ENCODE measurements at regions not wholly inside any gene's neighbourhood (a gene's known extent, or its start where the extent isn't known, plus 50 kb on each side); places are given as distances from the start of the nearest gene placed in this dataset.

DNA sequence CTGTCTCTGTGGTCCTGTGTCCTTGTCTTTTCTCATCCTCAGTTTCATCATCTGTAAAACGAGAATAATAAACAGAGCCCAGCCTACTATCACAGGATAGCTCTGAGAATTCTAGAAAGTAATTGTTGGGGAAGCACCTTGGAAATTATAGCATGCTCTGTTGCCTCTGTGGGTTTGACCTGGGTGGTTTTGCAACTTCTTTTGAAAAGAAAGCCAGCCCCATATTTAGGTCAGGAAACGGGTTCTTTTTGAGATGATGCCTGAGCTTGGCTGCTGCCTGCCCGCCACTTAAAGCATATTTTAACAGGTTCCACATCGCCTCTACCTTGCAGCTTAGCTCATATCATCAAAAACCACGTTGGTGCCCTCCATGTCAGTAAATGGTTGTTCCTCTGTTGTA, 111.1 kb downstream of the TLR4 start (continued):
- TF ChIP-seq CTCF (conservative IDR thresholded peaks at IDR 0.05; ENCODE audit: low read depth in 2 of 2) (no peak), NANOG (IDR thresholded peaks at IDR 0.05; ENCODE audit: borderline replicate concordance) (no peak), ZNF331 (CRISPR knock-in tag; IDR thresholded peaks at IDR 0.05; ENCODE audit: low read depth) (no peak), ETS1 (IDR thresholded peaks at IDR 0.05) (no peak), EZH2phosphoT487 (IDR thresholded peaks at IDR 0.05; ENCODE audit: unreplicated experiment) (no peak)

GRCh38 chr9:117815948-117816347, 111.7 kb downstream of the TLR4 start:
- Histone ChIP-seq H3K79me2 (replicated peaks; ENCODE audit: insufficient read depth) (no peaks in the 10 kb centered on the region), H4K20me1 (replicated peaks; ENCODE audit: insufficient read depth) (no peaks in the 10 kb centered on the region), H3K4me1 (ENCODE audit: insufficient read depth) (peaks cover 6% of the 10 kb centered on the region; the same call in 1 of the 2 replicates), H3F3A (replicated peaks; ENCODE audit: low read depth) (no peaks in the 10 kb centered on the region), H3K4me3 (no peak overlapping the region), H2AFZ (peak overlapping the region; percentile 23; the same call in 1 of the 2 replicates), H3K27ac (ENCODE audit: low read depth) (no peak overlapping the region), H3K27me3 (ENCODE audit: insufficient read depth) (no peaks in the 10 kb centered on the region), H3K36me3 (ENCODE audit: insufficient read depth) (no peaks in the 10 kb centered on the region), H3K4me2 (no peak overlapping the region), H3K9me2 (ENCODE audit: insufficient read depth) (no peaks in the 10 kb centered on the region)
- Mint-ChIP-seq H3K27ac (no peak overlapping the region), H3K27me3 (ENCODE audit: insufficient read depth, low read depth, poor library complexity) (no peaks in the 10 kb centered on the region), H3K36me3 (ENCODE audit: low read depth) (no peaks in the 10 kb centered on the region), H3K9me3 (peaks cover 36% of the 10 kb centered on the region), H3K4me1 (no peaks in the 10 kb centered on the region), H3K4me3 (no peak overlapping the region)
- no peak for DNase-seq (ENCODE audit: low spot score)
- no peak for ATAC-seq
- no peak for TF ChIP-seq ZNF114 (CRISPR knock-in tag; IDR thresholded peaks at IDR 0.05)
- no peak for TF ChIP-seq CTCF (conservative IDR thresholded peaks at IDR 0.05; ENCODE audit: low read depth in 2 of 2)
- TF ChIP-seq POLR2AphosphoS5 (IDR thresholded peaks at IDR 0.05; ENCODE audit: low read depth): no peak
- no peak for TF ChIP-seq ZNF331 (CRISPR knock-in tag; IDR thresholded peaks at IDR 0.05; ENCODE audit: low read depth)
- no peak for TF ChIP-seq STAT1 (IDR thresholded peaks at IDR 0.05; ENCODE audit: unreplicated experiment)
- TF ChIP-seq NANOG (IDR thresholded peaks at IDR 0.05; ENCODE audit: borderline replicate concordance): no peak
- no peak for TF ChIP-seq ETS1 (IDR thresholded peaks at IDR 0.05)
- no peak for TF ChIP-seq REST (IDR thresholded peaks at IDR 0.05; ENCODE audit: unreplicated experiment)
- TF ChIP-seq EZH2 (IDR thresholded peaks at IDR 0.05; ENCODE audit: low read depth, unreplicated experiment): no peak
- no peak for TF ChIP-seq JUNB (IDR thresholded peaks at IDR 0.05; ENCODE audit: unreplicated experiment)
- no peak for TF ChIP-seq EZH2phosphoT487 (IDR thresholded peaks at IDR 0.05; ENCODE audit: unreplicated experiment)

Data from GM23338 (cell line).